Stimulated activated CD4-positive, alpha-beta T cell treated with anti-CD3 and anti-CD28 coated beads, Interleukin-2, amount 100 ng/mL, for 24 hours (primary cell): ENCODE measurements at regions not wholly inside any gene's neighbourhood (a gene's known extent, or its start where the extent isn't known, plus 50 kb on each side); places are given as distances from the start of the nearest gene placed in this dataset.
"Not testable (repeated sequence)": the region's sequence is repeated elsewhere in the genome, so short reads cannot be mapped to it uniquely, and the experiment has no call there.

Source experiments
- DNase-seq, 2 donors: peaks; one replicate each; pipeline ENCODE4 v3.0.0-alpha.2; 2020

DNA sequence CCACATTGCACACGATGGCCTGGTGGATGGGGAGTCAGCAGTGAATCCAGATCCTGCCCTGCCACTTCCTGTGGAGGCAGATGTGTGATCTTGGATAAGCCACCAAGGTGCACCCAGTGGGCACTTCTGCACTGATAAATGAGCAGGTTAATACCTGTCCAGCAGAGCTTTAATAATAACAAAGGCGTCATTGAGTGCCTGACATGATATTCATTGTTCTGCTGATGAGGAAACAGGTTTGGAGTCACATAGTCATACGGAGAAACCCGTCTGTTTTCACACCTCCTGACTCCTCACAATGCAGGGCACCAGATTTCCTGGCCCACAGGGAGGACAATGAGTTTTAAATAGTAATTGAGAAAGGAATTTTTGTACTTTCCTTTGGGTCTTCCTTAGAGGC, 324.6 kb upstream of the CDH5 start:
- DNase-seq, result no peak

DNA sequence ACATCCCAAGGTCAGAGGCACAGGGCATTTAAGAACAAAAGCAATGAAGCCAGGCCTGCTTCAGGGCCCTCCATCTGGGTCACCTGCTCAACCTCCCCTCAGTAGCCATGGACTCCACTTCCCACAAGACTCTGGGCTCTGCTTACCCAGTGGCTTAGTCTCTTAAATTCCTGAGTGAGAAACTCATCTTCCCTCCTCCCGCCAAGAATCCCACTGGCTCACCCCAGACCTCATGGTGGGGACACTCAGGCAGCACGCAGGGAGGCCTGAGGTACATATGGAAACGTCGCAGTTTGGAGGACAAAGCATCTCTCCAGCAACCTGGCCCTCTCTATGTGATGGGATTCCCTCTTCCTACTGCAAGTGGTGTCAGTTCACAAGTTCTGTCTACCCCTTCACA, 326.7 kb upstream of the CDH5 start:
- DNase-seq, result no peak

DNA sequence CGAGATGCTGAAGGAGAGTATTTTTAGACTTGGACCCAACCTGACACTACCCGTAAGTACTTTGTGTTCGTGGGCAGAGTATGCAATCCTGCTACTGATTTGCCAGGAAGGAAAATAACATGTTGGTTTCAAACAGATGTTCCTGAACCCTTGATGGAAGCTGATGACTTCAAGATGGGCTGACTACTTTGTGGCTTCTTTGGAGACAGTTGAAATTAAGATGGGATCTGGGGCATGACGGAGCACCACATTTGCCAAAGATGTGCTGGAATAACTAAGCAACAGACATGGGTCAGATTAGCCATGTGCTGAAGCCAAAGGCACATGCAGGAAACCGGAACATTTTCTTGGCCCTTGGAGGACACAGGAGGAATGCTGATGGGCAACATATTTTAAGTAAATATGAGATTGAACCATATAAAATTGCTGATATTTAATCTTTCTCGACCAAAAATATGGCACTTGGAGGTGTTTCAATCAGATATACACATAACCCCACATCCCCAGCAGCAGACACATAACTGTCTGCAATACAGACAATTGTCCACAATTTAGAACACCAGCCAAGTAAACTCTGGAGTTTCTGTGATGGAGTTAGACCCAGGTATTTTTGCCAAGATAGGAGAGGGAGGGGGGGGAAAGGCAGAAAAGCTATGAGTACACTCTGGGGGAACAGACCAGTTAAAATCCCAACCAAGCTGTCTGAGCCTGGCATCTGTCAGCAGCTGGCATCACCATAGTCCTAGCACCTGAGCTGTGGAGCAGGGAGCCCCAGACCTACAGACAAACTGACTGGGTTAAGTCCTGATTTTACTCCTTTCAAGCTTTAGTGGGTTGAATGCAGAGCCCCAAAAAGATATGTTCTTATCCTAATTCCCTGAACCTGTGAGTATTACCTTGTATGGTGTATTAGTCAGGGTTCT, 329.4 kb upstream of the CDH5 start:
- no peak for DNase-seq

DNA sequence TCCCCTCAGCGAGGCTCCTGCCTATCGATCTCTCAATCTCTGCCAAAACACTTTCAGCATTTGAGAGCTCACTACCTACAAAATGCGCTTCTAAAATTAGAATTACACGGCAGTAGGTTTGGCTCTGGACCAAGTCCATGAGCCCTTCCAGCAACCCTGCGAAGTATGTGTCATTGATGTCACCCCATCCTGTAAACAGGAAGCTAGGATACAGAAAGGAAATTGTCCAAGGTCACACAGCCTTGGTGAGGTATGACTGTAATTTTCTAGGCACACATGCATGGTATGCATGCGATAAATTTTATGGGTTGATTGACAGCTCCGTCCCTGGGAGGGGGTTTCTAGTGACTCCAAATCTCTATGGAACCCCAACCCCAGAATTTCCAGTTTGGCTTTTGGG, 330.3 kb upstream of the CDH5 start:
- no peak for DNase-seq

DNA sequence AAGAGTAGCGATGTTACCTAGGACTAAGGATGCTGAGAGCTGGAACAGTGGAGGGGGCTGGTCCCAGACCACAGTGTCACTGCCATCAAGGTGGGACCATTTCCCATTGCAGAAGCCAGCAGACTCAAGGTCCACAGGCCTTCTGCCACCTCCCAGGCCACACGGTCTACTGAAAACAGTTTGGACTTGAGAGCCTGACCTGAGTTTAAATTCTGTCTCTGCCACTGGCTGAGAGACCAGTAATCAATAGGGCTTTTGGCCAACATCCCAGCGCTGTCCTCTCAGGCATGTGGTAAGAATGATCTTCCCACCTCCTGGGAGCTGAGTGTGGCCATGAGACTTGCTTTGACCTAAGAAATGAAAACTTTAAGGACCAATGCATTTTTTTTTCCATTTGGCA, 331.4 kb upstream of the CDH5 start:
- DNase-seq, result no peak

DNA sequence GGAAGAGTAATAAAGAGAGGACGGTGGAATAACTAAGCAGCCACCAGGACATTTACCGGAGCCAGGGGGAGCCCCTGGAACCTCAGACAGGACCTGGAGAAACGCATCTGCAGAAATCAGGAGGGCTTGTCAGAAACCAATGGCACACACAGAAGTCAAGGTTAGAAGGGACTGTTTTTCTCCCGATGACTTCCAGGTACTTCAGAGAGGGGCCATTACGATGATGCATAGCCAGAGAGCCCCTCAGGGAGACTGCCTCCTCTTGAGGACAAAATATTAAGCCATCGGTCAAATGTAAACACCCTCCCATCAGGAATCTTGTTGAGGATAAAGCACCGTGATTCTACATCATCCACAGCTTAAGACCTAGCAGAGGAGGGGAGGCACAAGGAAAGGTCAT, 333.6 kb upstream of the CDH5 start:
- DNase-seq, result no peak

DNA sequence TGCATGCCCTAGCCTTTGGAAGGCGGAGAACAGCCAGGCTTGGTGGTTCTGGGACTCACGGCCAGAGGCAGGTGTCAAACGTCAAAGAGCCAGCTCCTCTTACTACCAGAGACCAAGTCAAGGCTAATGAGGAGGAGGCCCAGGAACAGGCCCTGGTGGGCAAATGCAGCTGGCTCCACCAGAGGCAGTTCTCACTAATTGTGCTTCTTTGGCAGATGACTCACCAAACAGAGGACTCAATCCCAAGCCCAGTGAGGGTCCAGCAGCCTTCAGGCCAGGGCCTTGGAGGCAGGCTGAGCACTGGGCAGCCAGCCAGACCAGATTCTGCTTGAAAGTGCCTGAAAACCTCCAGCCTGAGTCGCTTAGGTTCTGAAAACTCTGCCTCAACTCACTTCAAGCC, 336.5 kb upstream of the CDH5 start:
- no peak for DNase-seq

DNA sequence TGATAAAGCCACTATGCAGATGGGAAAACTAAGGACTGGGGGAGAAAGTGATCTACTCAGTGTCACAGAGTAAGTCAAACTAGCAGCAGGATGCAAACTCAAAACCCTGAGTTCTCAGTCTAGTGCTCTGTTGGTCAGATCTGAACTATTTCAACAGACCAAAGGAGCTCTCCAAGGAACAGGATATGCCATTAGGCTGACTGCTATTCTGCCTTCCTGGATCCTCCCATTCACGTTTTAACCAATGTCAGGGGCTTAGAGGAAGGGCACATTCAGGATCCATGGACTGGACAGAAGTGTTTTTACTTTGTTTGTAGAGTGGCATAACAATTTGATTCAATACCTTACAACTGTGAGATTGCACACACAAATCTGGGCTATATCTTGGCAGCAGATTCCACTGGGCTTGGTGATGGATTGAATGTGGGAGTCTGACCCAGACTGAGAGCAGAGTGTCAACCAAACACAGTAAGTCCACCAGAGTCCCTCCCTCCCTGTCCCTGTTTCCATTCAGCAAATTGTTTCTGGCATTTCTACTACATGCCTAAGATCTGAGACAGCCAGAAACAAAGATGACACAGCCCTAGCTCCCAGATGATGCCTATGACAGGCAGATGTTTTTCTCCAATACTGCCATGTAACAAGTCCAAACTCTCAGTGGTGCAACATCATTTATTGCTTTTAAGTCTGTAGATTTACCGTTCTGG, 337.8 kb upstream of the CDH5 start:
- DNase-seq, result no peak

DNA sequence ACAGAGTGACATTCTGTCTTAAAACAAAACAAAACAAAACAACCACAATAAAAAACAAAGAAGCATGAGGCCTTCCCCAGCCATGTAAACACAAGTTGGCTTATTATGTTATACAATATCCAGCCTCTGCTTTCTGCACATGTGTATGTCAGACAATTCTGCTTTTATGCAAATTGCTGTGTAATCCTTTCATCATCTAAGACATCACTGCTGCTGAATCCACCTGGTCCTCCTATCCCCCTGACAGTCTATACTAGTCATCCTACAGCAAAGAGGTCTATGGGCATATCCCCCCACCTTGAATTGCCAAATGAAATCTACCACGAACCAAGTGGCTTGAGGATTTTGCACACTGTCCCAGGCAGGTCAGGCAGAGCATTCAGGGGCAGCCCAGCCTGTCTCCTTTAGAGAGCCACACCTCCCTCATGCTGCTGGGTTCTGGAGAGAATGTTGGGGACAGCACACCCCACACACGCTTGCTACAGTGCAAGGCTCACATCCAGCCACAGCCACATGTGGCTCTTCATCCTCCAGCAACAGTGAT, 339.6 kb upstream of the CDH5 start:
- no peak for DNase-seq

DNA sequence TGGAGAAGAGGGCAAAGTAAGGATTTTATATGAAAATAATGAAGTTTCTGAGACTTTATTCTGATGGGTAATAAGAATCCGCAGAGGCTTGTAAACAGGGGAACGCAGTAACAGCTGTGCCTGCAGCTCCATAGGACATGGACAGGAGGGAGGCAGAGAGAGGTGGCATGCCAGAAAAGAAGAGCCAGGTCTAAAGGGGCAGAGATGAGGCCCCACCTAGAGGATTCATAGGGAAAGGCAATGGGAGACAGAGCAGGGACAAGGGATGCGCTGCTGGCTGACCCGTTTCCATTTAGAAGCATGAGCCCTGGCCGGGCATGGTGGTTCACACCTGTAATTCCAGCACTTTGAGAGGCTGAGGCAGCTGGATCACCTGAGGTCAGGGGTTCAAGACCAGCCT, 340.3 kb upstream of the CDH5 start:
- DNase-seq, result no peak

DNA sequence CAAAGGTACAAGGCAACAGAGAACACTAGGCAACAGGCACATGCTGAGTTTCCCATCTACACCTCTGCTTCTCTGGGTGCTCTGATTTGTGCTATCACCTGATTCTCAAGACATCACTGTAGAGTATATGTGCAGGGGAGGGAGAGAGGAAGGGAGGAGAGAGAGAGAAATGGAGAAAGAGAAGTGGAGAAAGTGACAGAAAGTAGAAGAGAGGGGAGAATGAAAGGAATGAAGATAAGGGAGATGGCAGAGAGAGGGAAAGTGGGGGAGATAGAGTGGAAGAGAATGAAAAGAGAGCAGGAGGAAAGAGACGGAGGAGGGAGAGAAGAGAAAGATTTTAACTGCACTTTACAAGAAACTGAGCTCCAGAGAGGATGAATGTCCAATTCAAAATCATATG, 340.7 kb upstream of the CDH5 start:
- DNase-seq, result no peak

DNA sequence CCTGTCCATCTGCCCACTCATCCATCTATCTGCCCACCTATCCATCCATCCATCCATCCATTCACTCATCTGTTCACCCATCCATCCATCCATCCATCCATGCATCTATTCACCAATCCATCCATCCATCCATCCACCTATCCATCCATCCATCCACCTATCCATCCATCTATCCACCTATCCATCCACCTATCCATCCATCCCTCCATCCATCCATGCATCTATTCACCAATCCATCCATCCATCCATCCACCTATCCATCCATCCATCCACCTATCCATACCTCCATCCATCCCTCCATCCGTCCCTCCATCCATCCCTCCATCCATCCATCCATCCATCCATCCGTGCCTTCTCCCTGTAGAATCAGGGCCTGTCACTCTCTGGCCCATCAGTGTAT, 341.9 kb upstream of the CDH5 start:
- DNase-seq, result not testable (repeated sequence)

DNA sequence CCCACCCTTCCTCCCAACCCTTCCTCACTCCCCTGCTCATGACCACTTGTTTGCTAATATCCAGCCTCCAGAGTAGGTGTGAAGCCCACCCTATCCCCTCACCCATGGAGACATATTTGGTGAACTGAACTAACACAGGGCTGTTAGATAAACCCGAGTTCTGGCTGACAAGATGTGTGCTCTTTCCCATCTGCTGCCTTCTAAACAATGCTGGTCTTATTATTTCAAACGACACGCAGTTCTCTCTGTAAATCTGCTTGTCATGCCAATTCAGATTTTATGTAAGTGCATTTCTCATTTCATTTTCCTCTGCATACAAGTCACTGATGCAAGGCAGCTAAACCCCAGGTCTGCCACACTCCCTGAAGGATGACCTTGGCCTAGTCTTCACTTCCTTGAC, 343.0 kb upstream of the CDH5 start:
- no peak for DNase-seq

DNA sequence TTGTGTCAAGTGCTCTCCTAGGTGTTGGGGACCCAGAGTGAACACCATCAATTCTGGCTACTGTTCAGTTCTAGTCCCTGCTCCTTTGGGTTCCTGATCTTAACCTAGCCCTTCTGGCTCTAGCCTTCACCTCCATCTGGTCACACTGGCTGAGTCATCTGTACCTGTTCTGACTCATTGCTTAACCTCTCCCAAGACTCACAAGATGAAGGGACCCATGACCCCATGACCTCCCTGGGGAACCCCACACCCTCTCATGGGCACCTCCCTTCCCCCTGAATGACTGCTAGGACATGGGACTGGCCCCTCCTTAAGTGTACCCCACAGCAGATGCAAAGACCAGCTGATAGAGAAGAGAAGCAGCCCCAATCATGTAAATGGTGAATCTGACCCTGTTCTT, 345.8 kb upstream of the CDH5 start:
- no peak for DNase-seq

DNA sequence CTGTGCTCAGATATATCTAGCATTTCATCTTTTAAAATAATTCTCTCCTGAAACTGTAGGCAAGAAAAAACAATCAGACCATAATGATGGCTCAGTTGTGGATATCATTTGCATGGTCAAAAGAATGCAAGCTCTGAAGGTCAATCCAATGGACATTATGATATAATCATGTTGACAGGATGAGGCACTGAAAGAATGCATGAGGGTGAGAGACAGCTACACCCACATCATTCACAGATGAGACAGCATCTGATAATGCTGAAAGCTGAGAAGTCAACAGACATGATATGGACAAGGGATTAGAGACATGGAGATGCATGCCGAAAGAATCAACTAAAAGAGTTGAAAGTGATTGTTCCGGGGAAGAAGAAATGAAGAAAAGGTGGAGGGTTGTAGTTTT, 346.4 kb upstream of the CDH5 start:
- DNase-seq, result no peak

DNA sequence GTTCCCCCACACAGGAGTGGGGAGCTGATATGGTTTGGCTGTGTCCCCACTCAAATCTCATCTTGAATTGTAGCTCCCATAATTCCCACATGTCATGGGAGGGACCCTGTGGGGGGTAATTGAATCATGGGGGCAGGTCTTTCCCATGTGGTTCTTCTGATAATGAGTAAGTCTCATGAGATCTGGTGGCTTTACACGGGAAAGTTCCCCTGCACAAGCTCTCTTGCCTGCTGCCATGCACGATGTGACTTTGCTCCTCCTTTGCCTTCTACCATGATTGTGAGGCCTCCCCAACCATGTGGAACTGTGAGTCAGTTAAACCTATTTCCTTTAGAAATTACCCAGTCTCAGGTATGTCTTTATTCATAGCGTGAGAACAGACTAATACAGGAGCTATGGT, 347.0 kb upstream of the CDH5 start:
- DNase-seq, result not testable (repeated sequence)

DNA sequence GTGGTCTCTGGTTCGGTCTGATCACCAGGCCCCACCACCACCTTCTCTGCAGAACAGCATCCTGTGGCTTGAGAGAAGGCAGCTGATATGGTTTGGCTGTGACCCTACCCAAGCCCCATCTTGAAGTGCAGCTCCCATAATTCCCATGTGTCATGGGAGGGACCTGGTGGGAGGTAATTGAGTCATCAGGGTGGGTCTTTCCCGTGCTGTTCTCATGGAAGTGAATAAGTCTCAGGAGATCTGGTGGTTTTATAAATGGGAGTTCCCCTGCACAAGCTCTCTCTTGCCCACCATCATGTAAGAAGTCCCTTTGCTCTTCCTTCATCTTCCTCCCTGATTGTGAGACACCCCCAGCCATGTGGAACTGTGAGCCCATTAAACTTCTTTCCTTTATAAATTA, 352.3 kb upstream of the CDH5 start:
- no peak for DNase-seq

DNA sequence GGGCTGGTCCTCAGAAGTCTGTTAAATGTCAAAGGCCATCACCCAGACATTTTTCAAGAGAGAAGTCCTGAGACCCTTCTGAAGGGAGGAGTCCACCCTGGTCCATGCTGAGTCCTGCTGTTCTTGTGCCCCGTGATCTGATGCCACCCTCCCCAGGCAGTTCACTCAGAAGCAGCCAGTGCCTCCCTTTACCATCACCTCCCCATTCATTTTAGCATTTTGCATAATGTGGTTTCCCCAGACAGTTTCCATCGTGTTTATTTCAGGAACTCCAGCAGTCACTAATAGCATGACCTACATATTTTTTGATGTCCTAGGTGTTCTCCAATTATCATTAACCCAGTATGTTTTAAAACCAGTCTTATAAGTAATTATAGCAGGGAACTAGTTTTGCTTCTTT, 353.0 kb upstream of the CDH5 start:
- no peak for DNase-seq

DNA sequence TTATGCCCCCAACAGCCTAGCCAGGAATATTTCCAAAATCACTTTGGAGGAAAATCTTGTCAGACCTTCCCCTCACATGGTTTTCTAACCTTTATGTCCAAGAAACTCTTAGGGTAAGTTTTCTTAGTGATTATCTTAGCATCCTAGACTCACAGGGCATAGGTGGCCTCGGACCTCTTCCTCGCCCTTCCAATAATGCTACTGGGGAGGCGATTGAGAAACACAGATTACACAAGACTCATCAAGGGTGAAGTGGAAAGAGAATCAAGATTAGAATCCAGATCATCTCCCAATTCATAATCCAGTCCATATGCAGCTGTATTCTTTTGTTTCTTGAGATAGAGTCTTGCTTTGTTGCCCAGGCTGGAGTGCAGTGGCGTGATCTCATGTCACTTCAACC, 358.4 kb upstream of the CDH5 start:
- no peak for DNase-seq

DNA sequence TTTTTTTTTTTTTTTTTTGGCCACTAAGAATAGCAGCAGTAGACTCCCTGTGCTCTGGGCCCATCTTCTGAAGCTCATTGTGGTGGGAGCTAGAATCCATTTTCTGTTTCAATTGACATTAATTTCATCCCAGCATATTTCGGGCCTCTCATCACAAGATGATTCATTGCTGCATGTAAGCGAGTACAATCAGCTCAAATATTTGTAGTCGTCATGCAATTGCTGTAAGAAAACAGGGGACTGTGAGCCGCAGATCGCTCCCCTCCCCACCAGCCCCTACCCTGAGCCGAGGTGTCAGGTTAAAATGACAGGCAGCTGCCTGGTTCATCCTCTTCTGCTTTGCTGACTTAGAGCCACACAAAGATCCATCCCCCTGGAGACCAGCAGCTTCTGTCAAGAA, 358.8 kb upstream of the CDH5 start:
- DNase-seq, result no peak

DNA sequence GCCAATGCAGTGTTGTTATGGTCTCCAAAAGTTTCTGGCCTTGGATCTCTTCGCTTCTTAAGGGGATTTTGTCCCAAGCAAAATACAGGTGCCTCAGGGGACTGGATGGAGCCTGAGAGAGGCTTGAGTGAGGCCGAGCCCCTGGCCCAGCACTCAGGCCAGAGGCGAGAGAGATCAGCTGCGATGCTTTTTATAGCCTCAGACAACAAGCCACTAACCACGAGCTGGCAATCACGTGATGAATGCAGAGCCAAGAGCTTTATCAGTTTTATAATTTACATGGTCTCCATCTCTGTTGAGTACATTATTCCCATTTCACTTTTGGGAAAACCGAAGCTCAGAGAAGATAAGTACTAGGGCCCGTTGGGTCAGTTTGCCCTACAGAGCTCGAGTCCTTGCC, 360.0 kb upstream of the CDH5 start:
- no peak for DNase-seq

DNA sequence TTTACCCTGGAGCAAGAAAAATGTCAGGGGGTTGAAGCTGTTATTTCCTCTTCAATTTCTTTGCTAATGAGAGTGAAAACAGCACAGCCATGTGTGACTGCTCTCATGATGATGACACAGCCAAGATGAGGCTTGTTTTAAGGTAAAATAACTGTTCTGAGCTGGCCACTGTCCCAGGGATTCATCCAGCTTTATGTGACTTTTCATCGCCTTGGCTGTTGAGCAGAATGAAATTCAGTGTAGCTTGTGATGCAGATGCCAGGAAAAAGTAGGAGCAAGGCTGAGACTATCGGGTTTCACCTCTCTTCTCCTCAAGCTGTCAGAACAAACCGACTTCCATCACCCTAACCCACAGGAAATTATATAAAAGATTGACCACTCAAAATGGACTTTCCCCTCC, 361.8 kb upstream of the CDH5 start:
- no peak for DNase-seq

DNA sequence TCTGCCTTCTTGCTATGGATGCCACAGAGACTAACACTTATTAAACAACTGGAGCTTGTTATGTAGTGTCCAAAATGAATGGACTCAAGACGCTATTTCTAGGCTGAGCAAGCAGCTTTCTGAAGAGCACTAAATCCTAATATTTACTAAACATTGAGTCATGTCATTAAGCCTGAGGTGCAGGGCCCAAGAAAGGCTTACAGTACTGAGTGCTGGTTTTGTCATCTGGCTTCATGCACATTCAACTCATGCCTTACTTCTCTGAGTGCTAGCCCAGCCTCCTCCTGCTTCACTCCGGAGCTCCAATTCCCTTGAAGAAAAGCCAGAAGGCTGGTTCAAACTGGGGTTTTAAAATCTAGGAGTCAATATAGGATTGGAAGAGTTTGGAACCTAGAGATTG, 363.3 kb upstream of the CDH5 start:
- DNase-seq, result no peak

DNA sequence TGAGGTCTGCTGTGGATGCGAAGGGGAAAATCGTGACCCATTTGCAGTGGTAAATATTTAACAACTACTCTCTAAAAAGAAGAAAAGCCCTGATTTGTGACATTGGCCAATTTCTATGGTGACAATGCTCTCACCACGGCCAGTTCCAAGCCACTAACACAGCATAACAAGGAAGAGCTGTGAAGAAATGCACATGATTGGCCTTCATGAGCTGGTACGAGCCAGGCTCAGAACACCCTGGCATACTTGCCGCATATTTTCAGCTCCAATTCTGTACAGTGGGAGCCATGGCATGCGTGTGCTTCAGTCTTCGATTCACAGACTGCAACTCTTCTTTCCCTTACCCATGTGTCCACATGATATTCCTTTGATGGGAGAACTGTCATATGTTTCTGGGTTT, 363.9 kb upstream of the CDH5 start:
- DNase-seq, result no peak
